Amniotic epithelial cell (primary cell): ENCODE measurements at regions not wholly inside any gene's neighbourhood (a gene's known extent, or its start where the extent isn't known, plus 50 kb on each side); places are given as distances from the start of the nearest gene placed in this dataset.

ENCODE experiments used
- DNase-seq: peaks from one replicate; pipeline ENCODE4 v3.0.0-alpha.2; 2010; ENCODE audit warnings: low read depth

- DNase-seq: no peak
Observed at GRCh38 chr3:148150141-148150540, 547.6 kb upstream of the AGTR1 start.

GRCh38 chr3:148158210-148158609 lies 539.5 kb upstream of the AGTR1 start:
- peak; percentile 76 for DNase-seq

GRCh38 chr3:148162132-148162531 lies 535.6 kb upstream of the AGTR1 start:
- DNase-seq: no peak

- no peak for DNase-seq
Observed at GRCh38 chr3:148168347-148168746, 529.4 kb upstream of the AGTR1 start.

- no peak for DNase-seq
Observed at GRCh38 chr3:148173851-148174250, 523.9 kb upstream of the AGTR1 start.

GRCh38 chr3:148175214-148175613 lies 522.5 kb upstream of the AGTR1 start:
- peak; percentile 15 for DNase-seq

- DNase-seq: no peak
Observed at GRCh38 chr3:148178503-148178902, 519.2 kb upstream of the AGTR1 start.

GRCh38 chr3:148184798-148185197 lies 512.9 kb upstream of the AGTR1 start:
- DNase-seq: no peak

- DNase-seq: no peak
Observed at GRCh38 chr3:148186881-148187280, 510.8 kb upstream of the AGTR1 start.

GRCh38 chr3:148187296-148187695 lies 510.4 kb upstream of the AGTR1 start:
- no peak for DNase-seq

GRCh38 chr3:148190441-148190990 lies 507.2 kb upstream of the AGTR1 start:
- peak; percentile 6 for DNase-seq

GRCh38 chr3:148191966-148192365 lies 505.7 kb upstream of the AGTR1 start:
- DNase-seq: no peak

- no peak for DNase-seq
Observed at GRCh38 chr3:148197061-148197460, 500.6 kb upstream of the AGTR1 start.

GRCh38 chr3:148202386-148202785 lies 495.3 kb upstream of the AGTR1 start:
- no peak for DNase-seq

- DNase-seq: peak; percentile 19
Observed at GRCh38 chr3:148203297-148204010, 494.2 kb upstream of the AGTR1 start.

- DNase-seq: no peak
Observed at GRCh38 chr3:148204131-148204530, 493.6 kb upstream of the AGTR1 start.

- no peak for DNase-seq
Observed at GRCh38 chr3:148205977-148206376, 491.7 kb upstream of the AGTR1 start.

GRCh38 chr3:148206446-148206845 lies 491.3 kb upstream of the AGTR1 start:
- DNase-seq: no peak

GRCh38 chr3:148208975-148209374 lies 488.7 kb upstream of the AGTR1 start:
- no peak for DNase-seq

- peak; percentile 22 for DNase-seq
Observed at GRCh38 chr3:148211725-148212124, 486.0 kb upstream of the AGTR1 start.

GRCh38 chr3:148214705-148215104 lies 483.0 kb upstream of the AGTR1 start:
- DNase-seq: no peak

- DNase-seq: no peak
Observed at GRCh38 chr3:148217317-148217716, 480.4 kb upstream of the AGTR1 start.

GRCh38 chr3:148218222-148218621 lies 479.5 kb upstream of the AGTR1 start:
- peak; percentile 46 for DNase-seq

- DNase-seq: no peak
Observed at GRCh38 chr3:148219999-148220398, 477.7 kb upstream of the AGTR1 start.
